NCI-H2107 treated with DMSO at 0.1 percent for 48 hours (cell line): ENCODE measurements at regions not wholly inside any gene's neighbourhood (a gene's known extent, or its start where the extent isn't known, plus 50 kb on each side); places are given as distances from the start of the nearest gene placed in this dataset.
A peak's percentile ranks its signal among the peaks of the same experiment; 100 is the strongest.
"Not testable (repeated sequence)": the region's sequence is repeated elsewhere in the genome, so short reads cannot be mapped to it uniquely, and the experiment has no call there.

Source experiments
- DNase-seq: peaks from one replicate; lab custom pipeline; 2025; ENCODE audit not compliant: unreplicated experiment; lab: John Stamatoyannopoulos, UW

DNA sequence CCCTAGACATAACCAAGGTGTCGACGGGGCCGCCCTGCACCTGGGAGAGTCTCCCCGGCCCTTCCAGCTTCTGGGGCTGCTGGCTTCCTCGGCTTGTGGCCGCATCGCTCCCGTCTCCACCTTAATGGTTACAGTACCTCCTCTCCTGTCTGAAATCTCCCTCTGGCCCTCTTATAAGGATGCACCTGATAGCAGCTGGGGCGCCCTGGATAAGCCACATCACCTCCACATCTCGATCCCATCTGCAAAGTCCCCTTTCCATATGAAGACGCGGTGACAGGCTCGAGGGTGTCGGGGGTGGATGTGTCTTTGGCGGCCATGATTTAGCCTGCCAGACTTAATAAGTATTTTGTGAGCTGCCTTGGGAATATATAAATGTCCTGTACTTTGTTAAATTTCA lies 169.0 kb downstream of the NPIPB11 start:
- not testable (repeated sequence) for DNase-seq

GRCh38 chr16:29237023-29237422 lies 169.5 kb downstream of the NPIPB11 start:
- not testable (repeated sequence) for DNase-seq

DNA sequence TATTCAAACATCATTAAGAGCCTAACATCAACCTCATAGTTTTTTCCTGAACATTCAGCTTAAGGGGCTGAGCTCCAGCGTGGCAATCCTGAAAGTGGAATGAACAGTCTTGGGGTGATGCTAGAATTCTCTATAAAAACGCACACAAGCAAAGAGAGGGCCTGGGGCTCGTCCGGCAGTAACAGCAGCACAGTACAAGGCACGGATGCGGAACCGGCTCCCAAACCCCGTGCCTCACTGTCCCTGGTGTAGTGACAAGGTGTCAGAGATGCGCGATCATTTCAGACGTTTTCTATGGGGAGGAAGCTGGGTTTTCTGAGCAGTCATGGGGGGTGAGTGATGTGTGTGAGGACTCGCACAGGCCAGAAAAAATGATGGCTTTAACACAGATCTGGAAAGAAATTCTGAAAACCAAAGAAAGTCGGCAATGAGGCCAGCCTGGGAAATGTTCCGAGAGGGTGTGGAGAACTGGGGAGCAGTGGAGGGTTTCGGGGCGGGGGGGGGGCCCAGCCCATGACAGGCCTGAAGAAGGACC lies 170.6 kb downstream of the NPIPB11 start:
- not testable (repeated sequence) for DNase-seq

DNA sequence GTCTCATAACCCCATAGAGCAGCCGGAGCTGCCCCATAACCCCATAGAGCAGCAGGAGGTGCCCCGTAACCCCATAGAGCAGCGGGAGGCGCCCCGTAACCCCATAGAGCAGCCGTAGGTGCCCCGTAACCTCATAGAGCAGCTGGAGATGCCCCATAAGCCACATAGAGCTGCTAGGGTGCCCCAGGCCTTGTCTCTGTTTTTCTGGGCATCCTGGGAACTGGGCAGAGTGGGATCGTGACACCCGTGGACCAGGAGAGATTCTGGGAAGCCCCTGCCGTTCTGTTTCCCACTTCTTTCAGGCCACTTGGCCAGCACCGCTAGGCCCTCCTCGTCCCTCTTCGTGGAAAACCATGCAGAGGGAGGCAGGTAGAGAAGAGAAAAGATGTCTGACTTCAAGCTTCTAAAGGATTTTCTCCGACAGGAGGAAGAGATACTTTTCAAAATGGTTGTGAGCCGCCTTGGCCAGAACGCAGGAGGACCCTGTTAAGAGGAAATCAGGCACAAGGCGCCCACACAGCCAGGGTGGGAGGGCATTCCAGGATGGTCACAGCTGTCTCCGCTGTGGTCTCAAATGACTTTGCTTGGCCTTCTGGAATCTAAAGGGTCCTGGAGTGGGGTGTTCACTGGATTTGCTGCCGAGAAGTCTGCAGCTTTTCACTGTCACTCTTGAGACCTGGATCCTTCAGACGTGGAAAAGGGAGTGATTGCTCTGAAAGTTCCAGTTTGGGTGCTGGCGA lies 171.8 kb downstream of the NPIPB11 start:
- DNase-seq, result not testable (repeated sequence)

DNA sequence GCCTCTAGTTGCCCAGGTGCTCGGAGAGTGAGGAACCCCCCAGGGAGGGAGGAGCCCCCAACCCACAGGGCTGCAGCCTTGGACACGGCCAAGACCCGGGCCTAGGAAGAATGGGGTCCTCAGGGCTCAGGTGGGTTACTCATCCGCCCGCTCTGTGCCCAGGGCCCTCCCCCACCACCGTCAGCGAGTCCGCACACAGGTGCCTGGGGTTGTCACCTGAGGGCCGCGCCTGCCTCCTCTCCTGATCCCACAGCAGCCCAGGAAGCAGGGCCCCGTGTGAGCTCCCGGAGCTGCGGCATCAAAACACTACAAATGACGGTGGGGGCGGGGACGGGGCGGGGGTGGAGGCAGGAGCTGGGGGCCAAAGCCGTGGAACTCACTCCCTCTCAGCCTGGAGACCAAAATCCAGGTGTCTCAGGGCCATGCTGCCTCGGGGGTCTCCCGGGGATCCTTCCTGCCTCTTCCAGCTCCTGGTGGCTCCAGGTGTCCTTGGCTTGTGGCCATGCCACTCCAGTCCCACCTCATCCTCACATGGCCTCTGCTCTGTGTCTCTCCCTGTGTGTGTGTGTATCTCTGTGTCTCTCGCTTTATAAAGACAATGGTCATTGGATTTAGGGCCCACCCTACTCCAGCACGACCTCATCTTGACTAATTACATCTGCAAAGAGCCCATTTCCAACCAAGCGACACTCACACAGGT lies 172.7 kb downstream of the NPIPB11 start:
- DNase-seq, result not testable (repeated sequence)

DNA sequence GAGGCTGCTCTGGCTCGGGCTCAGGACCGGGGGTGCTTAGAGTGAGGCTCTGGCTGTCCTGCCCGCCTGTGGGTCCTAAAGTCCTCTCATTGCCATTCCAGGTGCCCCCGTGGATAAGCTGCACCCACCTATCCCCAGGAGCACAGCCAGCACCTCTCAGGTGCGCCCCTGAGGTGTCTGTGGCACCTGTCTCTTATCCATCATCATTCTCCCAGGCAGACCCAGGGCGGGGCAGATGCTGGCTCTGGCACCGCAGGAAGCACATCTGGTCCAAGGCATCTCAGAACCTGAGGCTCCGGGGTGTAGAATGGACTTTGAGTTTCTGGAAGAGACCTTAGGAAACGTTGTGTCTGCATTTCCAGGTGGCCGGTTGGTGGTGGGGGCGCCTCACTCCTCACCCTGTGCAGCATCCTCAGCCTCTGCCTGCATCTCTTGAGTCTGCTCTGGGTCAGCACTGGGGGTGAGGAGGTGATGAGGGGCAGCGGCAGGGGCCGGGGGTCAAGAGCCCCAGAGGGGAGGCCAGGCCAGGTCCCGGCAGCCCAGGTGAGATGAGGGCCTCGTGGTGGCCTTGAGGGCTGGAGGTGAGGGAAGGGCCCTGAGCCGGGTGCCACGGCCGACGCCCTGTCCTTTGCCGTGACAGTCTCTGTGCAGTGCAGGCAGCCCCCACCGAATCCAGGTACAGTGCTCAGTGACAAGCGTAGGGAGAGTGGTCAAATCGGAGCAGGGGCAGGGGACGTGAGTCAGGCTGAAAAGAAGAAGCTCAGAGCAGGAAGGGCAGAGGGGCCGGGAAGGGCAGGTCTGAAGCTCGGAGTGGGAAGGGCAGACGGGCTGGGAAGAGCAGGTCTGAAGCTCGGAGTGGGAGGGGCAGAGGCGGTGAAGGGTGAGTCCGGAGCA lies 173.5 kb downstream of the NPIPB11 start:
- DNase-seq, result no peak

DNA sequence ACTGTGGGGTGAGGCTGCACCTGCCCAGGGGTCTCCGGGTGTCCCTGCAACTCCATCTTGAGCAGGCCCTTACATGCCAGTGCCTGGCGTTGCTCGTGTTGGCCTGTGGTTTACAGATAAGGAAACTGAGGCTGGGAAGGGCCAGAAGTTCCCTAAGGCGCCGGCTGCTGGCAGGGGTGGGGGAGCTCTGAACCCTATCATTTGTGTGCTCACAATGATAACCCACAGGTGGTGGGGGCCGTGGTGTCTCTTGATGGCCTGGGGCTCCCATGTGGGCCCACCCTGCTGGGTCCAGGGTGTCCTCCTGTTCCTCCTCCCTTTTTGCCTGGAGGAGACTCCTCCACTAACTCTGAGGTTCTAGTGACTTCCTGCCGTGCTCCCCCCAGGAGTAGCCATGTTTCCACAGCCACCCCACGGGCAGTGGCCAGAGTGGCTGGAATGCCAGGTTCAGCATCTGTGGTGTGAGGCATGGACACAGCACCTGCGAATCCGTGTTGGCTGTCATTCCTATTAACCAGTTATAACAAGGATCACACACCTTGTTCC lies 174.3 kb downstream of the NPIPB11 start:
- DNase-seq, result not testable (repeated sequence)

DNA sequence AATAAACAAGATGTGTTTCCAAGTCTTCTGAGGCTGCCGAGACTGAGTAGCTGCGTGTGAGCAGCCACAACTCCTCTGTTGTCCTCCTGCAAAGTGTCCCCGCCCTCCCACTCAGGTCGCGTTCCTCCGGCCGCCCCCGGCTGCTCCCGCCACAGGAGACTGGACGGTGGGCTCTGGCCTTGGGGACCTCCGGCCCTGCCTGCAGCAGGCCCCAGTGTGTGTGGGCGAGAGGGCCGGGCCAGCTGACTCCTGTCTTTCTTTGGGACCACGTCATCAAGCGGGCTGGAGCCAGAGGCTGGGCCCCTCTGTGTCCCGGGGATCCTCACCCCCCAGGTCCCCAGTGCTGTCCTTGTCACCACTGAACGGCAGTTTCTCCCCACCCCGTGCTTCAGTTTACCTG lies 175.3 kb downstream of the NPIPB11 start:
- DNase-seq, result no peak

- DNase-seq, result peak; percentile 2
These were observed 175.8 kb downstream of the NPIPB11 start for GRCh38 chr16:29230671-29231096.

GRCh38 chr16:29230006-29230668 lies 176.4 kb downstream of the NPIPB11 start:
- not testable (repeated sequence) for DNase-seq

- DNase-seq, result not testable (repeated sequence)
These were observed 176.9 kb downstream of the NPIPB11 start for GRCh38 chr16:29229616-29230005.

DNA sequence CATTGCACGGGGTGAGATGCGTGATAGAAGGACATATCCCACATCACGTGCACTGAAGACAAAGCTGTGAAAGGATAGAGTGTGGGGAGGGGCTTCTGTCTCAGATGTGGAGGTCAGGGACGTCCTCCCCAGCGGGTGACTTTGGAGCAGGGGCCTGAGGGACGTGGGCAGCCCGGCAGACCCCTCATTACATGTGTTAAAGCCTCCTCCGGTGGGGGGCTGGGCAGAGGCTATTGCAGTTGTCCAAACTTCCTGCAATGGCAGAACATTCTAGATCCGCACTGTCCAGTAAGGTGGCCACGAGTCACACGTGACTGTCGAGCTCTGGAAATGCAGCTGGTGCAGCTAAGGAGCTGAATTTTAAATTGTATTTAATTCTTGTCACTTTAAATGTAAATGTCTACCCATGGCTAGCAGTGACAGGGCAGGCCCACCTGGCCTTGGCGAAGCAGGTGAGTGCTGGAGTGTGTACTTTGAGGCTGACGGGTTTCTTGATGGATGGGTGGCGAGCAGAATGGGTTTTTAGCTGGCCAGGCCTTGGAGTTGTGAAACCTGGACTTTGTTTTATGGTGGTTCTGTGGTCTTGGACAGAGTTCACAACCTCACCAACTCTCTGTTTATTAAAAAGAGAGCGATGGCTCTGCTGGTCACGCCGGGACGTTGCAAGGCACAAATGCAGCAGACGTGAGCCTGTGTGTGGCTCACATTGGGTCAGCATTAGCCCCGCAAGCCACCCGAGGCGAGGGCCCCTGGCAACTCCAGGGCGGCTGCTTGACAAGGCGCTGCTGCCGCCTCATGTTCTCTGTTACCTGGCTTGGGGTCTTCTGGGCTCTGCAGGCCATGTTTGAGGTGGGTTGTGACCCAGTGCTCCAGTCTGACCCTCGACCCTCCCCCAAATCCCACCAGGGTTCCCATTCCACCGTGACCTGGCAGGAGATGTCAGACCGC lies 177.6 kb downstream of the NPIPB11 start:
- not testable (repeated sequence) for DNase-seq

DNA sequence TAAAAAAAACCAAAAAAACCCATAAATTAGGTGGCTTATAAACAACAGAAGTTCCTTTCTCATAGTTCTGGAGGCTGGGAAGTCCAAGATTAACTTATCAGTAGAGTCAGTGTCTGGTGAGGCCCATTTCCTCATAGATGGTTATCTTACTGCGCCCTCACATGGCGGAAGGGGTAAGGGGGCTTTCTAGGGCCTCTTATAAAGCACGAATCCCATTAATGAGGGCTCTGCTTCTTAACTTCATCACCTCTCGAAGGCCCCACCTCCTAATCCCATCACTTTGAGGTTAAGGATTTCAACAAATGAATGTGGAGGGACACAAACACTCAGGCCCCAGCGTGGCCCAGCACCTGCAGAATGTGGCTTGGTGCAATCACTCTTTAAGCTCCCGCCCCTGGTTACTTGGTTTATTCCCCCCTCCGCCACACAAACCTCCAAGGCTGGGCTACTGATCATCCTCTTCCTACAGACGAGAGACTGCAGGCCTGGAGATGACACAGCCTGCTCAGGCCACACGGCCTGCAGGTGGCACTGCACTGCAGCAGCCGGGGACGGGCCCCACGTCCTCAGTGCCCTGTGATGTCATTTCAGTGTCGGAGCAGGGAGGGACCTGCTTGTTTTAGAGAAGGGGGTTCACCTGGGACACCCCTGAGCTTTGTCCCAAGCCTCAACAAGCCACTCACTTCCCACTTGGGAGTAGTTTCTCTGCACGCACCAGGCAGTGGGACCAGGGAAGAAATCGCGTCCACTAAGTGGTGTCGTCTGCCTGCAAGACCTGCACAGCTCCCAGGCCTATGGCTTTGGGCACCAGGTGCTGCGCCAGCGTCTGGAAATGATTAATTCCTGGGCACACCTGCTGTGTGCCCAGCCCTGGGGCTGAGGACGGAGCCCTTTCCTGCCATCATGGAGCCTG lies 178.5 kb downstream of the NPIPB11 start:
- DNase-seq, result peak; percentile 6

DNA sequence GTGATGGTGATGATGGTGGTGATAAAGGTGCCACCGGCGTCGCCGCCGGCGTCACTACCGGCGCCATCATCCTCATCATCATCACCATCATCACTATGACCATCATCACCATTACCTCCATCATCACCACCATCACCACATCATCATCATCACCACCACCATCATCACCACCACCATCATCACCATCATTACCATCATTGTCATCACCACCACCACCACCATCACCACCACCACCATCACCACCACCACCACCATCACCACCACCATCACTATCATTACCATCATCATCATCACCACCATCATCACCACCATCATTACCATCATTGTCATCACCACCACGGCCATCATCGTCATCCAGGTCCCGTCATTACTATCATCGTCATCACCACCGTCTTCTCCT lies 179.7 kb downstream of the NPIPB11 start:
- DNase-seq, result no peak

- DNase-seq, result not testable (repeated sequence)
These were observed 181.8 kb downstream of the NPIPB11 start for GRCh38 chr16:29224675-29225074.

DNA sequence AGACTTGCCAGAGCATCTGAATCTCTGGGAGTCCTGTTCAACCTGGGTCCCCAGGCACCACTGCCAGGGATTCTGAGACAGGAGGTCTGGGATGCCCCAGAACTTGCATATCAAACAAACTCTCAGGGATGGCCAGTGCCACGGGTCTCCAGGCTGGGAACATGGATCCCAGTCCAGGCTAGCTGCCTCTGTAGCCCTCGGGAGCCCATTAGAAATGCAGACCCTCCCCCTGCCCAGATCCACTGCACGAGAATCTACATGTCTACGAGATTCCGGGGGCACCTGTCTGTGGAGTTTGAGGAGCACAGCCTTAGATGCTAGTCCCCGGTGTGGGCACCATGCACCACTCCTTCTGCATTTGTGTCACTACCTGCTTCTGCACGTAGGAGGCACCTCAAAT lies 183.9 kb downstream of the NPIPB11 start:
- DNase-seq, result not testable (repeated sequence)

GRCh38 chr16:29222008-29222407 lies 184.5 kb downstream of the NPIPB11 start:
- not testable (repeated sequence) for DNase-seq
